SK-N-SH (cell line): ENCODE measurements at regions not wholly inside any gene's neighbourhood (a gene's known extent, or its start where the extent isn't known, plus 50 kb on each side); places are given as distances from the start of the nearest gene placed in this dataset.

Experiments
- CTCF ChIP-seq: fragments of 200-600 bp; sonication (generic); IDR thresholded peaks from 2 replicates; pipeline ENCODE4 v1.6.1; 2017; ENCODE audit warnings: antibody characterized with exemption, mild to moderate bottlenecking, moderate library complexity
- EP300 ChIP-seq, 2 experiments: IDR thresholded peaks; 2 replicates each; pipeline versions ENCODE4 v1.4.0 to v1.6.1; 2012; ENCODE audit warnings: borderline replicate concordance in 1 of 2, low read depth in 1 of 2, low read length in 1 of 2
- FOXJ3 ChIP-seq: sonication (generic); formaldehyde crosslinking; IDR thresholded peaks from 2 replicates; pipeline ENCODE4 v1.5.1; 2020; ENCODE audit warnings: mild to moderate bottlenecking, missing genetic modification reagents
- GABPA ChIP-seq: IDR thresholded peaks from 2 replicates; pipeline ENCODE4 v1.4.0; 2012; ENCODE audit warnings: low read depth, mild to moderate bottlenecking
- MXI1 ChIP-seq: IDR thresholded peaks from 2 replicates; pipeline ENCODE4 v1.6.1; 2012; ENCODE audit warnings: mild to moderate bottlenecking, low read depth, low read length, improper control_type of control experiment
- RAD21 ChIP-seq: IDR thresholded peaks from 2 replicates; pipeline ENCODE4 v1.6.1; 2012; ENCODE audit warnings: mild to moderate bottlenecking, low read length
- SIN3A ChIP-seq: IDR thresholded peaks from 2 replicates; pipeline ENCODE4 v1.6.1; 2012; ENCODE audit warnings: low read depth, mild to moderate bottlenecking, low read length, moderate library complexity, borderline replicate concordance

GRCh38 chr1:25068829-25069228, 138.8 kb upstream of the RUNX3 start:
- TF ChIP-seq EP300 (IDR thresholded peaks at IDR 0.05; ENCODE audit: borderline replicate concordance in 1 of 2, low read depth in 1 of 2, low read length in 1 of 2), result no peak
- no peak for TF ChIP-seq MXI1
- no peak for TF ChIP-seq GABPA
- TF ChIP-seq SIN3A, result no peak
- no peak for TF ChIP-seq RAD21
- 0 out of 2 replicates have a peak, but pooled peaks have one; percentile 18 for TF ChIP-seq CTCF
- no peak for TF ChIP-seq FOXJ3
